Spleen (tissue), 7 donors: ENCODE measurements at regions not wholly inside any gene's neighbourhood (a gene's known extent, or its start where the extent isn't known, plus 50 kb on each side); places are given as distances from the start of the nearest gene placed in this dataset.

Experiments
- CTCF ChIP-seq, 11 experiments: fragments of 200-600 bp in 7 of 11; fragments of 450-650 bp in 4 of 11; sonication (generic) in 4 of 11; IDR thresholded peaks in 8 of 11; conservative IDR thresholded peaks in 3 of 11; 1 replicate in 7 of 11; 2 replicates in 4 of 11; pipeline versions ENCODE4 v1.4.0 to v1.8.0; 2016 to 2021; ENCODE audit warnings: antibody characterized with exemption in 11 of 11, inconsistent platforms in 4 of 11, mild to moderate bottlenecking in 1 of 11
- POLR2A ChIP-seq, 3 donors: fragments of 450-650 bp; IDR thresholded peaks; one replicate each; pipeline ENCODE4 v1.5.1; 2017; ENCODE audit warnings: antibody characterized with exemption in 3 of 3, mild to moderate bottlenecking in 1 of 3
- POLR2AphosphoS5 ChIP-seq, 3 donors: sonication (generic); formaldehyde crosslinking; IDR thresholded peaks; one replicate each; pipeline ENCODE4 v1.5.1; 2017; ENCODE audit warnings: antibody characterized with exemption in 3 of 3
- donor health status: DM: no; HTN: no; CAD: no; lungs with moderate emphysema.
- donor health status: DM: no; HTN: no; CAD: no.
- donor health status: DM: no; HTN: no; CAD: no.

- TF ChIP-seq CTCF (IDR thresholded peaks at IDR 0.05 in 8 of 11, conservative IDR thresholded peaks at IDR 0.05 in 3 of 11) (no peak), POLR2A (IDR thresholded peaks at IDR 0.05) (no peak), POLR2AphosphoS5 (IDR thresholded peaks at IDR 0.05) (no peak)
Measured at GRCh38 chr6:91497770-91498169, 910.9 kb upstream of the MAP3K7 start.
